Hindlimb muscle (tissue), 1 donor: ENCODE measurements at regions not wholly inside any gene's neighbourhood (a gene's known extent, or its start where the extent isn't known, plus 50 kb on each side); places are given as distances from the start of the nearest gene placed in this dataset.

Experiments used
- DNase-seq: peaks from one replicate; pipeline ENCODE4 v3.0.0-alpha.2; 2013

- DNase-seq: no peak
These were observed 339.7 kb upstream of the NR2F2 start for GRCh38 chr15:95990833-95991232.

DNA sequence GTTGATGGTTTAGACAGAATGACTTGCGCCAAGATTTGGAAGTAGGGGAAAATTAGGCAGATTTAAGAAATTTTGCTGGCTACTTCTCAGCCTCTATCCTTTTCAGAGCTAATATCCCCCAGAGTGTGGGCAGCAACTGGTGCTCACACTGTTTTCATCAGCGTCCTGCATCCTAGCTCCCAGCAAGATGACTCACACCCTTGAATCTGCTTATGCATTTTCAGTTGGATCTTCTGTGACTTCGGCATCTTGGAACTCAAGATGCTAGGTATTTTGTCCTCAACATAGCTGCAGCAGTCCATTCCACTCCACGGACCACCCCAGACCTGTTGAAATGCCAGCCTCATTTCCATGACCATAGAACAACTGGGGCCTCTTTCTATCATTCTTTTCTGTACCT is 336.1 kb upstream of the NR2F2 start:
- no peak for DNase-seq

DNA sequence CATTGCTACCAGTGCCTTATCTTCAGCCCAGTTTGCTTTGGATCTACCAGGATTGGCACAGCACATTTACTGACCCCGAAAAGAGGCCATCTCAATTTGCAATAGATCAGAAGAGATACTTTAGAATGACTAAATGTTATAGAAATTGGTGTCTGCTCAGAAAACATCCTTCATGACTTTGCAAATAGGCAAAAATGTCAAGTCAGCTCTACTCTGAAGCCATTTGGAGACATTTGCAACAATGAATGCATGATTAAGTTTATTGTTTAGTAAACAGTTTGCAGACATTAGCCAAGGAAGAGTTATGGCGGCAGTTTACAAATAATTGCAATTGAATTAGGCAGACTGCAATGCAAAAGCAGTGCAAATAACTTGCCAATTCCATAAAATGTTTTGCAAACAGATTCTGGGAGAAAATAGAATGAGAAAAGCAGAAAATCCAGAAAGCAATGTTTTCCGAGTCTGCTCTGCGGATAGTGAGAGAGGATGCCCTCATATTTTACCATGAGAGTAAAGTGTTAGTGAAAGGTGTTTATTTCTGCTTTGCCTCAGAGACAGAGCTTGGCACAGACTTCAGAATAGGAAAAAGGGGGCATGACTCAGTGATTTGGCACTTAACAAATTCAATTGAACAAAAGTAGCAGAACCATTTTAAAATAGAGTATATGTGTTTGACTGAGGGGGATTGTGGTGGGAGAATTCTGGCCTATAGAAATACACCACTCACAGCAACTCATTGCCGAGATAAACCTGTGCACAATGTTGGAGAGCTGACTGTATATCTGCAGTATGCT is 334.9 kb upstream of the NR2F2 start:
- no peak for DNase-seq

DNA sequence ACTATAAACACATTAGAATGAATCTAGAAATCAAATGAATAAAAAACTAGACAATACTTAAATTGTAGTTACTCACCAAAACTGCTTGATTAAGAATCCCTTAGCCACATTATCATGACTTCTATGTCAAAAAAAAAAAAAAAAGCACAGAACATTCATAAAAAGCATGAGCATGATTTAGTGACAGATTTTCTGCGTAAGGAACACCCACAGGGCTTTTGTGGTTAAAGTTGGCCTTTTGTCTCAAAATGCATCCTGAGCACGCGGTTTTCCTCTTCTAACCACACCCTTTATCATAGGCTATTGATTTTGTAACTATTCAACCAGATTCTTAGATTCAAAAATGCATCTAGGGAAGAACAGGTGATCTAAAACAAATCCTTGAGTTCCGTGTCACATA is 334.0 kb upstream of the NR2F2 start:
- no peak for DNase-seq

DNA sequence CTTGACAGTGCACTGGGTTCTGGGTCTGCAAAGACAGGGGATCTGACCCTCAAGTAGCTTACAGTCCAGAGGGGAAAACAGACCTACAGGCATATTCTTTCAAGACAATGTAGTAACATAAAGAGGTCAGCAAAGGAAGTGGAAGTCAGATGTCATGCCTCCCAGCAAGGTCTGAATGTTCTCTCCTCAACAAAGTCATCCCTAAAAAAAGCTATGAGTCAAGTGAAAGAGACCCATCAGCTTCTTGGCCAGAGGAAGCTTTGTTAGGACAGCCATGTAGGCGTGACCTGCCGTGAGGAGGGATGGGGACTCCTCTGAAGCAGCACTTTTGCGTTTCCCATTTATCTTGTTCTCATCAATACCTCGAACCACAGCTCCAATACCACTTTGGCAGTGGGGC is 331.6 kb upstream of the NR2F2 start:
- no peak for DNase-seq

GRCh38 chr15:96002890-96003859 is 327.3 kb upstream of the NR2F2 start:
- DNase-seq: no peak

DNA sequence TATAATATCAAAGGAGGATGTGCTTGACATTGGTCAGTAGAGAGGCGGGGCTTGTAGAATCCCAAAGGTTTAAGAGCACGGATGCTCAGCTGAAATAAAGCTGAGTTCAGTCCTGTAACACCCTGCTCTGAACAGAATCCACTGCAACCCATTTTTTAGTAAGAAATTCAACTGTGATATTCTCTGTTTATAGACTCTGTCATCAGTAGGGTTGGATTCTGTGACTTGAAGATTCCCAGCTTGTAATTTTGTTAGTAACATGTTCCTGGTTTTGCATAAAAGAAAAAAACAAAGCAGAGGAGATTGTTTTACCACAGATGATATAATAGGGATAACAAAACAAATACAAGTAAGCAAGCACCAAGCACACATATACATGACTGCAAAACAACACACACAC is 324.6 kb upstream of the NR2F2 start:
- DNase-seq: no peak

DNA sequence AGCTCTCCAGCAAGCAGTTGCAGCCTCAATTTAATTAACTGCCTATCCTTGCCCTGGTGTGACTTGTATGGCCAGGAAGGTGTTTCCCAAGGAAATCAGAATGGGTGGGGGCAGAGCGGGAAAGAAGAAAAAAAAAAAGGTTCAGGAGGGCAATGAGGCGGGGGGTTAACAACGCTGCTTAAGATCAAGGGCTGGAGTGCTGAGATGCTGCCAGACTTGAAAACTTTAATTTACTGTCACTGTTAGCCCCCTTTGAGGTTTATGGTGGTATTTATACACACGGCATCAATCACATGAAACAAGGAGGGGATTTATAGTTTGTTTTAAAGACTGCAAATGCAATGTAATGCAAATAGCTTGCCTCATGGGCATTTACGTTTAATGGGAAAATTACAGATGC is 319.4 kb upstream of the NR2F2 start:
- DNase-seq: no peak

DNA sequence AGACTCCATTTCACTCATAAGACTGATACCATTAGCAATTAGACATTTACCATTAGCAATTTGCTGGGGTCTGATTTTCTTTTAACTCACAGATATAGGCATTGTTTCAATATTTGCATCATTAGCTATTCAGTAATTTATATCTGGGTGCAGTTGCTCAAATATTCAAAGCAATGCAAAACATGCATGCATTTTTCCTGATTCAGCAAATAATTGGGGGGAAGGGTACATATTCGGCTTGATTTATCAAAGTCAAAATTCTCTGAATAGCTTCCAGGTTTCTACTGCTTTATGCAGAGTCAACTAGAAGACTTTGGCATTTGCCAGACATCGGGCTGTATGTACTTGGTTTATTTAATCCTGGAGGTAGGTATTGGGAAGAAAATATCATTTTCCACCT is 315.6 kb upstream of the NR2F2 start:
- DNase-seq: no peak

GRCh38 chr15:96019114-96019513 is 311.4 kb upstream of the NR2F2 start:
- DNase-seq: no peak

DNA sequence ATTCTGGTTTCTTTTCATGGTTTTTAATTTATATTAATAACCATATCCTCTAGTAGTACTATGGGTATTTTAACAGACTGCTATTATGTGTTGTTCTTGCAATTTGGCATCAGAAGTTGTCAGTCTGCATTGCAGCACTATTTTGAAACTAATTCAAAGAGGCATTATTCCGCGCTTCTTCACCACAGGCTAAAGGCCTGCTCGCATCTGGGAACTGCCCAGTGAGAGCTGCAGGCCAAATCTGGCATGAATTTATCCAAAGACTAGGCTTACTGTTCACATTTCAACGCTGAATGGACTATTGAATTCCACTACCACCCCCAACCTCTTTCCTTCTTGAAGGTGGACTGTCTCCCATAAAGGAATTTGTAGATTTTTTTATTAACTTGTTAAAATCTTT is 310.4 kb upstream of the NR2F2 start:
- no peak for DNase-seq

- no peak for DNase-seq
These were observed 309.7 kb upstream of the NR2F2 start for GRCh38 chr15:96020797-96021196.

- no peak for DNase-seq
These were observed 307.4 kb upstream of the NR2F2 start for GRCh38 chr15:96023081-96023480.

GRCh38 chr15:96027501-96027900 is 303.0 kb upstream of the NR2F2 start:
- DNase-seq: no peak

DNA sequence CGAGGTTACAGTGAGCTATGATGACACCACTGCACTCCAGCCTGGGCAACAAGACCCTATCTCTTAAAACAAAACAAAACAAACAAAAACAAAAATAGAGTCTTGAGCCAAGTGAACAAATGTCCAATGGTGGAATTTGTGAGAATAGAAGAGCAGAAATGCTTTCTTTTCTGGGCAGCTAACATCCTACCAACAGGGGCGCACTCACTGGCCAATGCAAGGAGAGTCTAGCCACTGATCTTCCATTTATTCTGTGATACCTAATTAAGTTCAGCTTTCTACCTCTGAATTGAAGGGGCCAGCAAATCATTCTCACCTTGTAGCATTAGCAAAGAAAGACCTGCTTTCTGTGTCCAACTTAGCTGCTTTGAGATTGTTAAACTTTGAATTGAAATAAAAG is 301.9 kb upstream of the NR2F2 start:
- no peak for DNase-seq

GRCh38 chr15:96029172-96029571 is 301.3 kb upstream of the NR2F2 start:
- no peak for DNase-seq

GRCh38 chr15:96031426-96032110 is 298.9 kb upstream of the NR2F2 start:
- no peak for DNase-seq

- no peak for DNase-seq
These were observed 295.4 kb upstream of the NR2F2 start for GRCh38 chr15:96035091-96035490.

- DNase-seq: no peak
These were observed 294.9 kb upstream of the NR2F2 start for GRCh38 chr15:96035635-96036034.

- DNase-seq: no peak
These were observed 292.9 kb upstream of the NR2F2 start for GRCh38 chr15:96037584-96037983.

DNA sequence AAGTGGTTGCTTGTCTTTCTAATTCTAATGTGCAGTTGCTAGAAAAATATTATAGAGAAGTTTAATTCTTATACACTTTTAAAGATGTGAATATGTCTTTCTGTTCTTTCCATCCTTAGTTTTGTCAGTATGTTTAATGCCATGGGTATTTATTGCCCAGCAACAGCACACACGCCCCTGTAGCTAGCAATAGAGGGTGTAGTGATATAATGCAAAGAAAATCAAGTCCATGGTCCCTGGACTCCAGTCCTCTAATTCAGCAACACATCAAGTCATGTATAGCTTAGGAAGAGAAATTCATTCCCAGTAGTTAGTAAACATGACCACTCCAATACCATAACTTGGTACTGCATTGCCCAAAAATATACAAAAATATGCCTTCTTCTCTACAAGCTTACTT is 292.4 kb upstream of the NR2F2 start:
- no peak for DNase-seq

DNA sequence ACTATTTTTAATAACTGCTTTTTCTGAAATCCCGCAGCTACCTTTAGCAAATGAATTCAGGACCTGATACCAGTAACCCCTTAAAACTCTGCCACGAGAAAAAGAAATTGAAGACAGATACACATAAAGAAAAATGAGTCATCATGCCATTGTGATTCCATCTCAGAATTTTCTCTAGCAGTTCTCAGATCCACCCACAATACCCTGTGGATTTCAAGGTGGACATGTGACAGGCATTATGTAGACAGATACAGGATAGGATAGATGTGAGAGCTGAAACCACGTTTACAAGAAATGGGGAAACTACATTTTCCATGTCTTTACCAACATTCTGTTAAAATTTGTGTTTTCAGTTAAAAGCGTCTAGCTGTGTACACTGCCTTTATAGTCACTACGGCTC is 291.9 kb upstream of the NR2F2 start:
- no peak for DNase-seq
